ENCODE measurements at regions not wholly inside any gene's neighbourhood (a gene's known extent, or its start where the extent isn't known, plus 50 kb on each side); places are given as distances from the start of the nearest gene placed in this dataset.

DNA sequence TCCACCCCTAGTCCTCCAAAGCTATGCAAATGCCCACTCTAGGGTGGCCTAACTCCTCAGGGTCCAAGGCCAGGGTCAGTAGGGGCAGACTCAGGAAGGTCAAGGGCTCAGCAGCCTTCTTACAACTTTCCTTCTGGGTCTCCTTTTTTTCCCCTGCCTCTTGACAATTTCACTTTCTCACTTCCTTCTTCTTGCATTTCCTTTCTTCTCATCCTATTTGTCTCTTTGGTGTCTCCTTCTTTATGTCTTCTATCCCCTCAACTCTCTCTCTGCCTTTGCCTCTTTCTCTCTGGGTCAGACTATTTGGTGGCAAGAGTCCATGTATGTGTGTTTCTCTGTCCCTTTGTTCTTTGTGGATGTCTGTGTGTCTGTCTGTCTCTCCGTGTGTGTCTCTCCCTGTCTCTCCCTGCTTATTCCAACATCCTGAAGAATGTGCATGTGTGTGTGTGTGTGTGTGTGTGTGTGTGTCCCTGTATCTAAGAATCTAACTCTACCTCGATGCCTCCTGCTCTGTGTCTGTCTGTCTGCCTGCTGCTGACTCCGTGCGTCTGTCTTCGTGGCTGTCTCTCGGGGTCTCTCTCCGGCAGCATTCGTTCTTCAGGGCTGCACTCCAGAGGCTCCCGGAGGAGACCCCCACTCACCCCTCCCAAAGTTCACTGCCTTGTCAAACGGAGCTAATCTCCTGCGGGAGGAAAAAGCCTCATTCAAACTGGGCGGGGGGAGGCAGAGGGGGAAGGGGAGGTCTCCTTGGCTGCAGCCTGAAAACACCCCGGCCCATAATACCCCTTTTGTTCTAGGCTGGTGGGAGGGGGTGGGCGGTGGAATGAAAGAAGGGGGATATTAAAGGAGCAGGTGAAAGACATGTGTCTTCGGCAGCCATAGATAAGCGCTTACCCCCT, 51.7 kb upstream of the FOXP4 start:
- Histone ChIP-seq H3K27me3 (ENCODE audit: insufficient read depth, poor library complexity, severe bottlenecking) (no peaks in the 10 kb centered on the region), H3K4me1 (ENCODE audit: insufficient read depth, poor library complexity, severe bottlenecking) (no peaks in the 10 kb centered on the region), H3K9me3 (ENCODE audit: severe bottlenecking) (no peaks in the 10 kb centered on the region), H3K27ac (ENCODE audit: poor library complexity, severe bottlenecking) (no peak overlapping the region), H3K4me3 (ENCODE audit: severe bottlenecking) (no peak overlapping the region), H3K36me3 (ENCODE audit: low read depth) (no peaks in the 10 kb centered on the region)
- ATAC-seq (ENCODE audit: low read depth) = no peak
- no peak for DNase-seq (ENCODE audit: low spot score)
- TF ChIP-seq, protein P1, sequence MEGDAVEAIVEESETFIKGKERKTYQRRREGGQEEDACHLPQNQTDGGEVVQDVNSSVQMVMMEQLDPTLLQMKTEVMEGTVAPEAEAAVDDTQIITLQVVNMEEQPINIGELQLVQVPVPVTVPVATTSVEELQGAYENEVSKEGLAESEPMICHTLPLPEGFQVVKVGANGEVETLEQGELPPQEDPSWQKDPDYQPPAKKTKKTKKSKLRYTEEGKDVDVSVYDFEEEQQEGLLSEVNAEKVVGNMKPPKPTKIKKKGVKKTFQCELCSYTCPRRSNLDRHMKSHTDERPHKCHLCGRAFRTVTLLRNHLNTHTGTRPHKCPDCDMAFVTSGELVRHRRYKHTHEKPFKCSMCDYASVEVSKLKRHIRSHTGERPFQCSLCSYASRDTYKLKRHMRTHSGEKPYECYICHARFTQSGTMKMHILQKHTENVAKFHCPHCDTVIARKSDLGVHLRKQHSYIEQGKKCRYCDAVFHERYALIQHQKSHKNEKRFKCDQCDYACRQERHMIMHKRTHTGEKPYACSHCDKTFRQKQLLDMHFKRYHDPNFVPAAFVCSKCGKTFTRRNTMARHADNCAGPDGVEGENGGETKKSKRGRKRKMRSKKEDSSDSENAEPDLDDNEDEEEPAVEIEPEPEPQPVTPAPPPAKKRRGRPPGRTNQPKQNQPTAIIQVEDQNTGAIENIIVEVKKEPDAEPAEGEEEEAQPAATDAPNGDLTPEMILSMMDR (IDR thresholded peaks at IDR 0.05; ENCODE audit: poor library complexity, severe bottlenecking) = no peak

All from RWPE2 (cell line).